Tibial artery (tissue), 4 donors: ENCODE measurements at regions not wholly inside any gene's neighbourhood (a gene's known extent, or its start where the extent isn't known, plus 50 kb on each side); places are given as distances from the start of the nearest gene placed in this dataset.

Experiments used
- DNase-seq, 2 donors: peaks; one replicate each; pipeline ENCODE4 v3.0.0-alpha.2; 2019
- H3K27ac ChIP-seq, 2 donors: fragments of 200-600 bp; sonication (generic) in 1 of 2; 1 replicate in 1 of 2; 2 replicates in 1 of 2; pipeline ENCODE4 v1.5.1; 2018 to 2019; ENCODE audit warnings: mild to moderate bottlenecking in 1 of 2
- H3K27me3 ChIP-seq, 2 donors: fragments of 200-600 bp; sonication (generic) in 1 of 2; one replicate each; pipeline versions ENCODE4 v1.5.1 to v1.6.0; 2016 to 2019
- H3K36me3 ChIP-seq, 3 donors: fragments of 200-600 bp; sonication (generic) in 2 of 3; one replicate each; pipeline ENCODE4 v1.5.1; 2016 to 2019; ENCODE audit warnings: mild to moderate bottlenecking in 2 of 3
- H3K4me1 ChIP-seq, 4 donors: fragments of 200-600 bp; sonication (generic) in 2 of 4; 1 replicate in 3 of 4; 2 replicates in 1 of 4; pipeline ENCODE4 v1.5.1; 2016 to 2019
- H3K4me3 ChIP-seq, 2 donors: fragments of 200-600 bp; sonication (generic) in 1 of 2; 1 replicate in 1 of 2; 2 replicates in 1 of 2; pipeline ENCODE4 v1.5.1; 2018 to 2019; ENCODE audit warnings: mild to moderate bottlenecking in 2 of 2
- H3K9me3 ChIP-seq, 3 donors: fragments of 200-600 bp; sonication (generic) in 1 of 3; one replicate each; pipeline ENCODE4 v1.5.1; 2016 to 2019
- intact Hi-C: fragments of 100-400 bp; cut with DNase I; formaldehyde crosslinking; loops from one replicate; pipeline ENCODE4 v1.15.0; 2023; ENCODE audit warnings: low total_unique reads
- TF ChIP-seq, protein P1 (sequence below), 2 experiments: fragments of 200-600 bp in 1 of 2; fragments of 450-650 bp in 1 of 2; IDR thresholded peaks; one replicate each; pipeline ENCODE4 v1.5.1; 2017 to 2019; ENCODE audit warnings: antibody characterized with exemption in 2 of 2, mild to moderate bottlenecking in 1 of 2, moderate library complexity in 1 of 2

DNA sequence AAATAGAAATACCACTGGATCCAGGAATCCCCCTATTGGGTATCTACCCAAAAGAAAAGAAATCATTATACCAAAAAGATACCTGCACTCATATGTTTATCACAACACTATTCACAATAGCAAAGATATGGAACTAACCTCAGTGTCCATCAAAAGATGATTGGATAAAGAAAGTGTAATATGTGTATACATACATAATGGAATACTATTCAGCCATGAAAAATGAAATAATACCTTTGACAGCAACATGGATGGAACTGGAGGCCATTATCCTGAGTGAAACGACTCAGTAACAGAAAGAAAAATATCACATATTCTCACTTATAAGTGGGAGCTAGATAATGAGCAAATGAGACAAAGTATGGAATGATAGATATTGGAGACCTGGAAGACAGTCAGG is 74.2 kb upstream of the TLR3 start:
- Histone ChIP-seq H3K36me3 (no peaks in the 10 kb centered on the region), H3K4me1 (peaks cover 0 to 65% (median 12%) of the 10 kb centered on the region in 4 donors), H3K27me3 (no peaks in the 10 kb centered on the region), H3K27ac (no peak overlapping the region), H3K4me3 (no peak overlapping the region), H3K9me3 (no peaks in the 10 kb centered on the region)
- TF ChIP-seq, protein P1, sequence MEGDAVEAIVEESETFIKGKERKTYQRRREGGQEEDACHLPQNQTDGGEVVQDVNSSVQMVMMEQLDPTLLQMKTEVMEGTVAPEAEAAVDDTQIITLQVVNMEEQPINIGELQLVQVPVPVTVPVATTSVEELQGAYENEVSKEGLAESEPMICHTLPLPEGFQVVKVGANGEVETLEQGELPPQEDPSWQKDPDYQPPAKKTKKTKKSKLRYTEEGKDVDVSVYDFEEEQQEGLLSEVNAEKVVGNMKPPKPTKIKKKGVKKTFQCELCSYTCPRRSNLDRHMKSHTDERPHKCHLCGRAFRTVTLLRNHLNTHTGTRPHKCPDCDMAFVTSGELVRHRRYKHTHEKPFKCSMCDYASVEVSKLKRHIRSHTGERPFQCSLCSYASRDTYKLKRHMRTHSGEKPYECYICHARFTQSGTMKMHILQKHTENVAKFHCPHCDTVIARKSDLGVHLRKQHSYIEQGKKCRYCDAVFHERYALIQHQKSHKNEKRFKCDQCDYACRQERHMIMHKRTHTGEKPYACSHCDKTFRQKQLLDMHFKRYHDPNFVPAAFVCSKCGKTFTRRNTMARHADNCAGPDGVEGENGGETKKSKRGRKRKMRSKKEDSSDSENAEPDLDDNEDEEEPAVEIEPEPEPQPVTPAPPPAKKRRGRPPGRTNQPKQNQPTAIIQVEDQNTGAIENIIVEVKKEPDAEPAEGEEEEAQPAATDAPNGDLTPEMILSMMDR (IDR thresholded peaks at IDR 0.05) = no peak
- intact Hi-C loops = no loop called here
- no peak for DNase-seq

DNA sequence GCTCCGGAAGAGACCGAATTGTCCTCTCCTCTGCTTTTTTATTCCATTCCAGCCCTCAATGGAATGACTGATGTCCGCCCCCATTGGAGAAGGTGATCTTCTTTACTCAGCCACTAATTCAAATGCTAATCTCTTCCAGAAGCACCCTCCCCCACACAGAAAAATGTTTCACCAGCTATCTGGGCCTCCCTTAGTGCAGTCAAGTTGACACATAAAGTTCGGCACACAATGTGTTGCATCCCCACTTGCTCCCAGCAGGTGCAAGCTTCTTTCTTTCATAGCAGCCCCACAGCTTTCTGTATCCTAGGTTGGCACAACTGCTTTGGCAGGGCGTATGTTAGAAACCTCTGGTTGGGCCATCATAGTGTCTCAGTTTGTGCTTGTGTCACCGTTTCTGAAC is 73.3 kb upstream of the TLR3 start:
- no peaks in the 10 kb centered on the region for H3K27me3 ChIP-seq
- peak overlapping the region; percentile 29 to 86 for H3K27ac ChIP-seq
- H3K36me3 ChIP-seq = no peaks in the 10 kb centered on the region
- TF ChIP-seq, protein P1 (IDR thresholded peaks at IDR 0.05) = no peak
- intact Hi-C loops = no loop called here
- H3K4me1 ChIP-seq = peaks cover 0 to 74% (median 18%) of the 10 kb centered on the region in 4 donors
- H3K4me3 ChIP-seq = no peak overlapping the region
- H3K9me3 ChIP-seq = no peaks in the 10 kb centered on the region
- no peak for DNase-seq

DNA sequence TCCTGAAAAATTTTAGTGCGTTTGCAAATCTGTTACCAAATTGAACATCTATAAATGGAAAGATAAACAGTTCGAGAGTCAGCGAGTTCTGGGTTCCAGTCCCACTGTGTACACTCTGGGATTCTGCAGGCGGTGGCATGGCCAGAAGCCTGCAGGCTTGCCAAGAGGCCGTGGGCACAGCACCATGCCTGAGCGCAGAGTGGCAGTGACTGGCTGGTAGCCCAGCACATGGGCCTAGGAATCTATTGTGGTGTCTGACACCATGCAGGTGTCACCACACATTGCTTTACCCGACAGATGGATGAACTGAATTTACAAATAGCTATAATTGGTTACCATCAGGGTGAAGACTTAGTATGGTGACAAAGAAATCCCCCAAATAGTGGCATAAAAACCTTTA is 71.7 kb upstream of the TLR3 start:
- Histone ChIP-seq H3K4me1 (peaks cover 0 to 77% (median 21%) of the 10 kb centered on the region in 4 donors), H3K4me3 (no peak overlapping the region), H3K9me3 (no peaks in the 10 kb centered on the region), H3K27me3 (no peaks in the 10 kb centered on the region), H3K36me3 (no peaks in the 10 kb centered on the region), H3K27ac (peak overlapping the region; percentile 76 to 86)
- peak; percentile 37 to 89 for DNase-seq
- TF ChIP-seq, protein P1 (IDR thresholded peaks at IDR 0.05) = no peak
- intact Hi-C loops = no loop called here

DNA sequence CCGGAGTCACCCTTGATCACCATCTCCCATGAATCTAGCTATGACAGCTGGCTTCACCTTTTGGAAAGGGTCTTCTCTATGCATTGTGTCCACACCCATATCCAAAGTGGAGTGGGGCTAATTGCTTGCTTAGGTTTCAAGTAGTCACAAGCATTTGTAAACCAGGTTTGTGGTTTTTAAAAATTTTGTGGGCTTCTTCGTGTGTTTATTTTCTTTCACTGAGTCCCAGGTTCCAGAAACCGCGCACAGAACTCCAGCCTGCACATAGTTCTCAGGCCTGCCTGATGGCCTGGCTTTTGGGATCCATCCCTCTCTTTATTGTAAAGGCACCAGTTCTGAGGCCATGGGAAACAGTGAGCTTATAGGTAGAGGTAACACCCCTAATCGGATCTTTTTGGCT is 70.2 kb upstream of the TLR3 start:
- intact Hi-C loops = no loop called here
- Histone ChIP-seq H3K4me3 (no peak overlapping the region), H3K27ac (peak overlapping the region; percentile 76 to 86), H3K36me3 (no peaks in the 10 kb centered on the region), H3K9me3 (no peaks in the 10 kb centered on the region), H3K27me3 (no peaks in the 10 kb centered on the region), H3K4me1 (peaks cover 0 to 69% (median 18%) of the 10 kb centered on the region in 4 donors)
- DNase-seq = no peak
- TF ChIP-seq, protein P1 (IDR thresholded peaks at IDR 0.05) = no peak

DNA sequence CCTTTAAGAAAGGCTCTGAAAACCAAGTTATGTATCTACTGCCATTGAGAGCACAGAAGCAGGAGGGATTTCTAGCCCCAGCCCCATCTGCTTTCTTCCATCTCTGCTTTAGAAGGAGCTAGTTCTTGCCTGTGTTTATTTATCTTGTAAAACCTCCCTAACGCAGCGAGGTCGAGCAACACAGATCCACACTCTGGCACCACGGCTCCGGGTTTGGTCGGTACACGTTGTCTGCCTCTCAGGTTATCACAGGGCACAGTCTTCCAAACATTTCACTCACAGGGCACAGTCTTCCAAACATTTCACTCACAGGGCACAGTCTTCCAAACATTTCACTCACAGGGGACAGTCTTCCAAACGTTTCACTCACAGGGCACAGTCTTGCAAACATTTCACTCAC is 69.7 kb upstream of the TLR3 start:
- Histone ChIP-seq H3K27me3 (no peaks in the 10 kb centered on the region), H3K27ac (peak overlapping the region; percentile 76 to 86), H3K9me3 (no peaks in the 10 kb centered on the region), H3K4me3 (no peak overlapping the region), H3K4me1 (peaks cover 0 to 69% (median 18%) of the 10 kb centered on the region in 4 donors), H3K36me3 (no peaks in the 10 kb centered on the region)
- intact Hi-C loops = no loop called here
- TF ChIP-seq, protein P1 (IDR thresholded peaks at IDR 0.05) = no peak
- no peak for DNase-seq

DNA sequence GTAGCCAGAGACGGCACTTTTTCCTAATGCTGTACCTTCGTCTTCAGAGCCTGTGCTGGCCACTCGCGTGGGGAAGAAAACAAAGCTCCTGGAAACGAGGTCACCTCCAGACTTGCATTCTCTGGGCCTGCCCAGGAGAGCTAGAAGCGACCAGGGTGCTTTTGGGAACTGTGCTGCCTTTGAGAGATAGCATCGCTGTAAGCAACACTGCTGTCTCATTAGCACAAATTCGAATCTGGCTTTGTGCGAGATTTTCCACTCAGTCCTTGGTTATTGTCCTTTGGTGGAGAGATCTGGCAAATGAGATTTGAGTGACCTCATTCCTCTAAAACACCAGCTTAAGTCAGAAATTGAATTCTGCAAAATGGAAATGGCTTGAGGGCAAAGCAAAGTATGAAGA is 66.1 kb upstream of the TLR3 start:
- intact Hi-C loops = no loop called here
- TF ChIP-seq, protein P1 (IDR thresholded peaks at IDR 0.05) = no peak
- DNase-seq = no peak

More for the DNA sequence above, 66.1 kb upstream of the TLR3 start:
- H3K27me3 ChIP-seq = no peaks in the 10 kb centered on the region
- no peak overlapping the region for H3K4me3 ChIP-seq
- H3K27ac ChIP-seq = peak overlapping the region in 1 of 2 donors; percentile 86
- H3K36me3 ChIP-seq = no peaks in the 10 kb centered on the region
- H3K9me3 ChIP-seq = no peaks in the 10 kb centered on the region
- H3K4me1 ChIP-seq = peaks cover 0 to 58% (median 15%) of the 10 kb centered on the region in 4 donors
